HL-60/S4 treated with phorbol 12-myristate 13-acetate at 8.2 ng/mL for 4 days and 3 days (cell line): ENCODE measurements at regions not wholly inside any gene's neighbourhood (a gene's known extent, or its start where the extent isn't known, plus 50 kb on each side); places are given as distances from the start of the nearest gene placed in this dataset.
"Not testable (repeated sequence)": the region's sequence is repeated elsewhere in the genome, so short reads cannot be mapped to it uniquely, and the experiment has no call there.

Experiments used
- in situ Hi-C: fragments of 300-500 bp; cut with MboI; formaldehyde crosslinking; loops from 2 replicates; pipeline ENCODE4 v1.15.0; 2022; ENCODE audit warnings: low sequenced_read_pairs

- in situ Hi-C loops = no loop called here
These were observed 311.8 kb downstream of the LNPK start for GRCh38 chr2:175690113-175690837.

- in situ Hi-C loops = loop anchor here (10.0 kb wide), 1 partner anchor 397 kb away; the partner anchor contains the start of gene EVX2
These were observed 313.8 kb downstream of the LNPK start for GRCh38 chr2:175688243-175688642.

- in situ Hi-C loops = loop anchor here (10.0 kb wide), 1 partner anchor 397 kb away; the partner anchor contains the start of gene EVX2
These were observed 314.6 kb downstream of the LNPK start for GRCh38 chr2:175687465-175687864.

- in situ Hi-C loops = loop anchor here (10.0 kb wide), 1 partner anchor 399 kb away; the partner anchor contains the start of gene EVX2
These were observed 316.1 kb downstream of the LNPK start for GRCh38 chr2:175686002-175686401.

GRCh38 chr2:175684466-175684865, 317.6 kb downstream of the LNPK start:
- in situ Hi-C loops = loop anchor here (10.0 kb wide), 1 partner anchor 400 kb away; the partner anchor contains the start of gene EVX2

GRCh38 chr2:175679728-175680127, 322.3 kb downstream of the LNPK start:
- in situ Hi-C loops = loop anchor here (10.0 kb wide), 1 partner anchor 405 kb away; the partner anchor contains the start of gene EVX2

- in situ Hi-C loops = no loop called here
These were observed 322.8 kb downstream of the LNPK start for GRCh38 chr2:175679231-175679630.

GRCh38 chr2:175677880-175678279, 324.2 kb downstream of the LNPK start:
- in situ Hi-C loops = no loop called here

GRCh38 chr2:175676813-175677212, 325.3 kb downstream of the LNPK start:
- in situ Hi-C loops = no loop called here

GRCh38 chr2:175668804-175669203, 333.3 kb downstream of the LNPK start:
- in situ Hi-C loops = not testable (repeated sequence)

GRCh38 chr2:175662335-175662734, 339.7 kb downstream of the LNPK start:
- in situ Hi-C loops = no loop called here

- in situ Hi-C loops = no loop called here
These were observed 353.4 kb downstream of the LNPK start for GRCh38 chr2:175648577-175649063.

GRCh38 chr2:175647058-175647457, 355.0 kb downstream of the LNPK start:
- in situ Hi-C loops = no loop called here

- in situ Hi-C loops = no loop called here
These were observed 361.4 kb downstream of the LNPK start for GRCh38 chr2:175640655-175641054.

GRCh38 chr2:175633227-175633626, 368.8 kb downstream of the LNPK start:
- in situ Hi-C loops = no loop called here

GRCh38 chr2:175631245-175631623, 370.8 kb downstream of the LNPK start:
- in situ Hi-C loops = no loop called here

- in situ Hi-C loops = no loop called here
These were observed 371.5 kb downstream of the LNPK start for GRCh38 chr2:175630280-175631244.

GRCh38 chr2:175628243-175628642, 373.8 kb downstream of the LNPK start:
- in situ Hi-C loops = no loop called here

GRCh38 chr2:175627405-175627804, 374.7 kb downstream of the LNPK start:
- in situ Hi-C loops = no loop called here

- in situ Hi-C loops = no loop called here
These were observed 375.3 kb downstream of the LNPK start for GRCh38 chr2:175626796-175627195.

GRCh38 chr2:175624785-175625184, 377.3 kb downstream of the LNPK start:
- in situ Hi-C loops = no loop called here
